ENCODE measurements at regions not wholly inside any gene's neighbourhood (a gene's known extent, or its start where the extent isn't known, plus 50 kb on each side); places are given as distances from the start of the nearest gene placed in this dataset.

- H3K4me1 ChIP-seq (ENCODE audit: insufficient read depth, low read length, severe bottlenecking): no peaks in the 10 kb centered on the region
- no peaks in the 10 kb centered on the region for H3K36me3 ChIP-seq (ENCODE audit: insufficient read depth, low read length)
- no peaks in the 10 kb centered on the region for H4K20me1 ChIP-seq (ENCODE audit: insufficient read depth, low read length)
- TF ChIP-seq CTCF (IDR thresholded peaks at IDR 0.05; ENCODE audit: low read length): no peak
- TF ChIP-seq EZH2 (IDR thresholded peaks at IDR 0.05; ENCODE audit: borderline replicate concordance, low read length): no peak
- no peak overlapping the region for H3K9ac ChIP-seq (ENCODE audit: low read length)
- no peaks in the 10 kb centered on the region for H3F3A ChIP-seq (ENCODE audit: insufficient read depth, low read length)
- H3K4me2 ChIP-seq (ENCODE audit: low read length): no peak overlapping the region
- no peaks in the 10 kb centered on the region for H3K9me3 ChIP-seq (ENCODE audit: low read length)
- H3K27ac ChIP-seq (ENCODE audit: low read depth, low read length, poor library complexity, severe bottlenecking): no peak overlapping the region
- H3K9me2 ChIP-seq (ENCODE audit: low read depth, low read length): no peaks in the 10 kb centered on the region
- H3K79me2 ChIP-seq (ENCODE audit: insufficient read depth, low read length): no peaks in the 10 kb centered on the region
- H3K4me3 ChIP-seq (ENCODE audit: low read depth, low read length, poor library complexity, severe bottlenecking): no peak overlapping the region
- no peaks in the 10 kb centered on the region for H3K27me3 ChIP-seq (ENCODE audit: insufficient read depth, low read length)
- H2AFZ ChIP-seq (ENCODE audit: low read length): no peak overlapping the region
Measured at GRCh38 chr6:139592011-139592410, 217.6 kb upstream of the CITED2 start.

- H3K9me2 ChIP-seq (ENCODE audit: low read depth, low read length): no peaks in the 10 kb centered on the region
- no peaks in the 10 kb centered on the region for H3K9me3 ChIP-seq (ENCODE audit: low read length)
- no peaks in the 10 kb centered on the region for H4K20me1 ChIP-seq (ENCODE audit: insufficient read depth, low read length)
- no peak overlapping the region for H3K9ac ChIP-seq (ENCODE audit: low read length)
- no peaks in the 10 kb centered on the region for H3K27me3 ChIP-seq (ENCODE audit: insufficient read depth, low read length)
- no peak overlapping the region for H3K27ac ChIP-seq (ENCODE audit: low read depth, low read length, poor library complexity, severe bottlenecking)
- no peaks in the 10 kb centered on the region for H3K36me3 ChIP-seq (ENCODE audit: insufficient read depth, low read length)
- H3F3A ChIP-seq (ENCODE audit: insufficient read depth, low read length): no peaks in the 10 kb centered on the region
- H3K4me1 ChIP-seq (ENCODE audit: insufficient read depth, low read length, severe bottlenecking): no peaks in the 10 kb centered on the region
- no peak overlapping the region for H3K4me2 ChIP-seq (ENCODE audit: low read length)
- H3K4me3 ChIP-seq (ENCODE audit: low read depth, low read length, poor library complexity, severe bottlenecking): no peak overlapping the region
- TF ChIP-seq CTCF (IDR thresholded peaks at IDR 0.05; ENCODE audit: low read length) (no peak), EZH2 (IDR thresholded peaks at IDR 0.05; ENCODE audit: borderline replicate concordance, low read length) (no peak)
- no peaks in the 10 kb centered on the region for H3K79me2 ChIP-seq (ENCODE audit: insufficient read depth, low read length)
- no peak overlapping the region for H2AFZ ChIP-seq (ENCODE audit: low read length)
Measured at GRCh38 chr6:139591075-139591865, 216.8 kb upstream of the CITED2 start.

- Histone ChIP-seq H2AFZ (ENCODE audit: low read length) (no peak overlapping the region), H3K9ac (ENCODE audit: low read length) (no peak overlapping the region), H3K9me2 (ENCODE audit: low read depth, low read length) (no peaks in the 10 kb centered on the region), H3K4me2 (ENCODE audit: low read length) (no peak overlapping the region), H3F3A (ENCODE audit: insufficient read depth, low read length) (no peaks in the 10 kb centered on the region), H3K9me3 (ENCODE audit: low read length) (no peaks in the 10 kb centered on the region), H3K4me1 (ENCODE audit: insufficient read depth, low read length, severe bottlenecking) (no peaks in the 10 kb centered on the region), H4K20me1 (ENCODE audit: insufficient read depth, low read length) (no peaks in the 10 kb centered on the region), H3K36me3 (ENCODE audit: insufficient read depth, low read length) (no peaks in the 10 kb centered on the region), H3K4me3 (ENCODE audit: low read depth, low read length, poor library complexity, severe bottlenecking) (no peak overlapping the region), H3K27me3 (ENCODE audit: insufficient read depth, low read length) (no peaks in the 10 kb centered on the region), H3K79me2 (ENCODE audit: insufficient read depth, low read length) (no peaks in the 10 kb centered on the region), H3K27ac (ENCODE audit: low read depth, low read length, poor library complexity, severe bottlenecking) (no peak overlapping the region)
- TF ChIP-seq CTCF (IDR thresholded peaks at IDR 0.05; ENCODE audit: low read length) (no peak), EZH2 (IDR thresholded peaks at IDR 0.05; ENCODE audit: borderline replicate concordance, low read length) (no peak)
Measured at GRCh38 chr6:139590206-139590605, 215.8 kb upstream of the CITED2 start.
